IMR-90 (cell line): ENCODE measurements at regions not wholly inside any gene's neighbourhood (a gene's known extent, or its start where the extent isn't known, plus 50 kb on each side); places are given as distances from the start of the nearest gene placed in this dataset.

Experiments
- ATAC-seq: fragments of 200-7000 bp; cut with Tn5 transposase; 2 replicates; pipeline ENCODE4 v1.9.1; 2020; ENCODE audit warnings: low read depth, mild to moderate bottlenecking, moderate library complexity
- BruUV-seq: library from RNA; stranded (reverse); fragments of 400-500 nt; replicated peaks from 2 replicates; lab custom pipeline; 2021; lab: Mats Ljungman, UMichigan
- CTCF ChIA-PET: fragments of 300-600 bp; formaldehyde crosslinking; extraction: SDS; loops from one replicate; lab custom pipeline; 2021; ENCODE audit warnings: antibody characterized with exemption; lab: Yijun Ruan, JAX
- POLR2A ChIA-PET: fragments of 300-600 bp; sonication (Branson Sonifier 250); formaldehyde crosslinking; loops from one replicate; lab custom pipeline; 2022; ENCODE audit warnings: antibody characterized with exemption; ENCODE audit not compliant: unreplicated experiment; lab: Charles Lee
- DNase-seq: peaks from one replicate; pipeline ENCODE4 v3.0.0; 2013
- H2AFZ ChIP-seq: replicated peaks from 2 replicates; pipeline ENCODE3; 2013; ENCODE audit warnings: low read length, mild to moderate bottlenecking; ENCODE audit not compliant: poor library complexity
- H2AK5ac ChIP-seq: 2 replicates; pipeline ENCODE4 v1.6.1; 2013; ENCODE audit warnings: low read depth, low read length, inconsistent platforms
- H2AK9ac ChIP-seq: replicated peaks from 2 replicates; pipeline ENCODE3; 2013; ENCODE audit warnings: mild to moderate bottlenecking, low read depth, low read length, moderate library complexity; ENCODE audit not compliant: poor library complexity
- H2BK120ac ChIP-seq: 2 replicates; pipeline ENCODE4 v1.6.1; 2013; ENCODE audit warnings: low read depth, low read length, inconsistent platforms
- H2BK15ac ChIP-seq: 3 replicates; pipeline ENCODE4 v1.6.1; 2013; ENCODE audit warnings: low read depth, low read length, inconsistent platforms
- H2BK20ac ChIP-seq: 2 replicates; pipeline ENCODE4 v1.6.1; 2013; ENCODE audit warnings: low read depth, mild to moderate bottlenecking, inconsistent platforms, low read length, moderate library complexity
- H2BK5ac ChIP-seq: 2 replicates; pipeline ENCODE4 v1.6.1; 2013; ENCODE audit warnings: mild to moderate bottlenecking, low read depth, low read length, inconsistent platforms; ENCODE audit not compliant: poor library complexity, severe bottlenecking
- H3K14ac ChIP-seq: replicated peaks from 2 replicates; pipeline ENCODE4 v1.6.1; 2013; ENCODE audit warnings: low read depth, low read length, inconsistent platforms
- H3K18ac ChIP-seq: 2 replicates; pipeline ENCODE4 v1.6.1; 2013; ENCODE audit warnings: low read depth, low read length, control low read depth
- H3K23ac ChIP-seq: 2 replicates; pipeline ENCODE4 v1.6.1; 2013; ENCODE audit warnings: low read depth, low read length, inconsistent platforms
- H3K27ac ChIP-seq: 2 replicates; pipeline ENCODE4 v1.5.1; 2013; ENCODE audit warnings: mild to moderate bottlenecking, control low read depth, low read length; ENCODE audit not compliant: insufficient read depth
- H3K27me3 ChIP-seq: 2 replicates; pipeline ENCODE4 v1.6.1; 2013; ENCODE audit warnings: low read length; ENCODE audit not compliant: control insufficient read depth, insufficient read depth
- H3K36me3 ChIP-seq: 2 replicates; pipeline ENCODE4 v1.6.1; 2013; ENCODE audit warnings: low read length, mixed read lengths; ENCODE audit not compliant: control insufficient read depth, insufficient read depth
- H3K4ac ChIP-seq: 2 replicates; pipeline ENCODE4 v1.6.1; 2013; ENCODE audit warnings: low read depth, low read length, inconsistent platforms
- H3K4me1 ChIP-seq: 2 replicates; pipeline ENCODE4 v1.6.1; 2013; ENCODE audit warnings: low read length, mixed read lengths; ENCODE audit not compliant: control insufficient read depth, insufficient read depth
- H3K4me2 ChIP-seq: 2 replicates; pipeline ENCODE4 v1.6.1; 2013; ENCODE audit warnings: low read depth, mild to moderate bottlenecking, control low read depth, low read length, moderate library complexity
- H3K4me3 ChIP-seq: 2 replicates; pipeline ENCODE4 v1.5.1; 2013; ENCODE audit warnings: low read depth, mild to moderate bottlenecking, control low read depth, low read length, moderate library complexity; ENCODE audit not compliant: insufficient read depth
- H3K56ac ChIP-seq: 2 replicates; pipeline ENCODE4 v1.6.1; 2013; ENCODE audit warnings: low read length, inconsistent platforms; ENCODE audit not compliant: insufficient read depth; ENCODE audit errors: extremely low read depth
- H3K79me1 ChIP-seq, 2 experiments: 2 replicates each; pipeline ENCODE4 v1.6.1; 2013; ENCODE audit warnings: low read length in 2 of 2, inconsistent platforms in 1 of 2, low read depth in 1 of 2
- H3K9ac ChIP-seq: 2 replicates; pipeline ENCODE4 v1.6.1; 2013; ENCODE audit warnings: low read depth, low read length, control low read depth
- H3K9me1 ChIP-seq: 2 replicates; pipeline ENCODE4 v1.6.1; 2013; ENCODE audit warnings: low read length, inconsistent platforms; ENCODE audit not compliant: insufficient read depth
- H3K9me3 ChIP-seq: 2 replicates; pipeline ENCODE4 v1.6.1; 2013; ENCODE audit warnings: low read length; ENCODE audit not compliant: control insufficient read depth, insufficient read depth
- H4K20me1 ChIP-seq: 2 replicates; pipeline ENCODE4 v1.6.1; 2013; ENCODE audit warnings: low read length, inconsistent platforms; ENCODE audit not compliant: insufficient read depth
- H4K5ac ChIP-seq: 2 replicates; pipeline ENCODE4 v1.6.1; 2013; ENCODE audit warnings: mild to moderate bottlenecking, low read depth, low read length, control low read depth
- H4K8ac ChIP-seq, 2 experiments: 2 replicates each; pipeline ENCODE4 v1.6.1; 2013; ENCODE audit warnings: low read depth in 2 of 2, low read length in 2 of 2, control low read depth in 1 of 2, inconsistent platforms in 1 of 2
- H4K91ac ChIP-seq: 2 replicates; pipeline ENCODE4 v1.6.1; 2013; ENCODE audit warnings: low read depth, low read length, inconsistent platforms; ENCODE audit not compliant: insufficient read depth
- BHLHE40 ChIP-seq: fragments of 150-350 bp; IDR thresholded peaks from 2 replicates; pipeline ENCODE4 v1.6.1; 2016; ENCODE audit warnings: mild to moderate bottlenecking, low read depth, low read length
- WGBS, 2 experiments: methylation state at CpG; one replicate each; pipeline versions ENCODE4 v1.1.5 to v1.1.7; 2013; ENCODE audit warnings: missing lambda C conversion rate in 2 of 2; ENCODE audit not compliant: insufficient read length in 1 of 2; ENCODE audit errors: extremely low coverage in 2 of 2; 5-methylcytosine and 5-hydroxymethylcytosine counted together
- dilution Hi-C: fragments of 300-500 bp; cut with HindIII; formaldehyde crosslinking; loops from one replicate; pipeline ENCODE4 v1.14.3; 2018; ENCODE audit warnings: low sequenced_read_pairs; ENCODE audit not compliant: unreplicated experiment
- in situ Hi-C: fragments of 300-500 bp; cut with MboI; formaldehyde crosslinking; loops from 3 replicates; pipeline ENCODE4 v1.14.3; 2019; ENCODE audit warnings: low sequenced_read_pairs, inconsistent platforms, mixed read lengths
- intact Hi-C: fragments of 100-400 bp; cut with micrococcal nuclease; formaldehyde crosslinking; loops from 2 replicates; pipeline ENCODE4 v1.10.0; 2022

- Histone ChIP-seq H3K4ac (no peak overlapping the region), H2AFZ (no peak overlapping the region), H3K9me1 (no peaks in the 10 kb centered on the region), H3K4me1 (no peaks in the 10 kb centered on the region), H3K23ac (no peak overlapping the region), H2AK9ac (no peak overlapping the region), H3K14ac (no peak overlapping the region), H3K56ac (no peak overlapping the region), H3K9ac (no peak overlapping the region), H4K5ac (no peak overlapping the region), H3K18ac (no peak overlapping the region), H3K27me3 (no peaks in the 10 kb centered on the region), H3K4me2 (no peak overlapping the region), H4K8ac (no peak overlapping the region), H2BK120ac (no peak overlapping the region), H2BK5ac (no peak overlapping the region), H4K20me1 (no peaks in the 10 kb centered on the region), H3K27ac (no peak overlapping the region), H3K36me3 (no peaks in the 10 kb centered on the region), H3K9me3 (peaks cover 9% of the 10 kb centered on the region), H3K4me3 (no peak overlapping the region), H2AK5ac (no peak overlapping the region), H2BK15ac (no peak overlapping the region), H4K91ac (no peak overlapping the region), H3K79me1 (no peaks in the 10 kb centered on the region), H2BK20ac (no peak overlapping the region)
- CTCF ChIA-PET, result no interaction called here
- no CpG with 5 or more reads among the region's 1 CpG for WGBS, 2 experiments
- no peak for TF ChIP-seq BHLHE40
- dilution Hi-C loops (no loop called here), intact Hi-C loops (no loop called here), in situ Hi-C loops (no loop called here)
- POLR2A ChIA-PET, result no interaction called here
- BruUV-seq, result no TSS peak
- no peak for DNase-seq
- ATAC-seq, result no peak
These were observed 691.4 kb downstream of the CPS1 start for GRCh38 chr2:211247751-211248150.
